ENCODE measurements at regions not wholly inside any gene's neighbourhood (a gene's known extent, or its start where the extent isn't known, plus 50 kb on each side); places are given as distances from the start of the nearest gene placed in this dataset.

- TF ChIP-seq, protein P1, sequence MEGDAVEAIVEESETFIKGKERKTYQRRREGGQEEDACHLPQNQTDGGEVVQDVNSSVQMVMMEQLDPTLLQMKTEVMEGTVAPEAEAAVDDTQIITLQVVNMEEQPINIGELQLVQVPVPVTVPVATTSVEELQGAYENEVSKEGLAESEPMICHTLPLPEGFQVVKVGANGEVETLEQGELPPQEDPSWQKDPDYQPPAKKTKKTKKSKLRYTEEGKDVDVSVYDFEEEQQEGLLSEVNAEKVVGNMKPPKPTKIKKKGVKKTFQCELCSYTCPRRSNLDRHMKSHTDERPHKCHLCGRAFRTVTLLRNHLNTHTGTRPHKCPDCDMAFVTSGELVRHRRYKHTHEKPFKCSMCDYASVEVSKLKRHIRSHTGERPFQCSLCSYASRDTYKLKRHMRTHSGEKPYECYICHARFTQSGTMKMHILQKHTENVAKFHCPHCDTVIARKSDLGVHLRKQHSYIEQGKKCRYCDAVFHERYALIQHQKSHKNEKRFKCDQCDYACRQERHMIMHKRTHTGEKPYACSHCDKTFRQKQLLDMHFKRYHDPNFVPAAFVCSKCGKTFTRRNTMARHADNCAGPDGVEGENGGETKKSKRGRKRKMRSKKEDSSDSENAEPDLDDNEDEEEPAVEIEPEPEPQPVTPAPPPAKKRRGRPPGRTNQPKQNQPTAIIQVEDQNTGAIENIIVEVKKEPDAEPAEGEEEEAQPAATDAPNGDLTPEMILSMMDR (conservative IDR thresholded peaks at IDR 0.05; ENCODE audit: low read depth, low read length) = no peak
- TF ChIP-seq EZH2 (IDR thresholded peaks at IDR 0.05; ENCODE audit: borderline replicate concordance, low read depth, low read length, poor library complexity, severe bottlenecking) = no peak
Observed at GRCh38 chr7:13092708-13093005, 405.2 kb downstream of the ARL4A start.
